Liver (tissue), 8 donors: ENCODE measurements at regions not wholly inside any gene's neighbourhood (a gene's known extent, or its start where the extent isn't known, plus 50 kb on each side); places are given as distances from the start of the nearest gene placed in this dataset.

Source experiments
- DNase-seq: peaks from one replicate; pipeline ENCODE4 v3.0.0-alpha.2; 2017; ENCODE audit warnings: low spot score
- H3K27ac ChIP-seq, 2 donors: one replicate each; pipeline ENCODE4 v1.7.0; 2013; ENCODE audit warnings: inconsistent platforms in 2 of 2, low read length in 2 of 2, control low read depth in 1 of 2, low read depth in 1 of 2, mild to moderate bottlenecking in 1 of 2
- H3K27me3 ChIP-seq, 4 donors: one replicate each; pipeline versions ENCODE4 v1.6.1 to v1.7.0; 2013; ENCODE audit warnings: low read length in 3 of 4, inconsistent platforms in 1 of 4, mild to moderate bottlenecking in 1 of 4, moderate library complexity in 1 of 4; ENCODE audit not compliant: control insufficient read depth in 4 of 4, insufficient read depth in 4 of 4
- H3K36me3 ChIP-seq, 4 donors: one replicate each; pipeline versions ENCODE4 v1.6.1 to v1.7.0; 2013; ENCODE audit warnings: low read length in 3 of 4, mild to moderate bottlenecking in 3 of 4, low read depth in 1 of 4, moderate library complexity in 1 of 4; ENCODE audit not compliant: control insufficient read depth in 4 of 4, insufficient read depth in 3 of 4
- H3K4me1 ChIP-seq, 4 donors: one replicate each; pipeline versions ENCODE4 v1.6.1 to v1.7.0; 2013; ENCODE audit warnings: low read length in 3 of 4, mild to moderate bottlenecking in 3 of 4, moderate library complexity in 1 of 4; ENCODE audit not compliant: control insufficient read depth in 4 of 4, insufficient read depth in 4 of 4
- H3K4me3 ChIP-seq, 3 donors: one replicate each; pipeline versions ENCODE4 v1.6.1 to v1.7.0; 2013; ENCODE audit warnings: low read length in 3 of 3, control low read depth in 1 of 3, low read depth in 1 of 3, mild to moderate bottlenecking in 1 of 3
- H3K9ac ChIP-seq, 2 donors: one replicate each; pipeline ENCODE4 v1.7.0; 2013; ENCODE audit warnings: low read length in 2 of 2, mild to moderate bottlenecking in 2 of 2, moderate library complexity in 2 of 2, control low read depth in 1 of 2, low read depth in 1 of 2
- H3K9me3 ChIP-seq, 4 donors: one replicate each; pipeline versions ENCODE4 v1.6.1 to v1.7.0; 2013; ENCODE audit warnings: low read length in 3 of 4; ENCODE audit not compliant: control insufficient read depth in 4 of 4
- EGR1 ChIP-seq, 2 donors: IDR thresholded peaks; 2 replicates each; pipeline ENCODE4 v1.6.1; 2016 to 2018; ENCODE audit warnings: antibody characterized with exemption in 2 of 2, low read depth in 2 of 2
- FOXA1 ChIP-seq: IDR thresholded peaks from 2 replicates; pipeline ENCODE4 v1.6.1; 2016; ENCODE audit warnings: antibody characterized with exemption
- FOXA2 ChIP-seq: IDR thresholded peaks from 2 replicates; pipeline ENCODE4 v1.6.1; 2016; ENCODE audit warnings: antibody characterized with exemption
- GABPA ChIP-seq, 2 donors: IDR thresholded peaks in 1 of 2; conservative IDR thresholded peaks in 1 of 2; 2 replicates each; pipeline ENCODE4 v1.6.1; 2016; ENCODE audit warnings: antibody characterized with exemption in 2 of 2, mild to moderate bottlenecking in 1 of 2, moderate library complexity in 1 of 2
- HNF4A ChIP-seq, 2 donors: conservative IDR thresholded peaks; 2 replicates each; pipeline ENCODE4 v1.6.1; 2016; ENCODE audit warnings: antibody characterized with exemption in 2 of 2, mild to moderate bottlenecking in 2 of 2
- HNF4G ChIP-seq: IDR thresholded peaks from 2 replicates; pipeline ENCODE4 v1.6.1; 2016; ENCODE audit warnings: antibody characterized with exemption
- JUND ChIP-seq, 2 donors: IDR thresholded peaks; 2 replicates each; pipeline ENCODE4 v1.6.1; 2016; ENCODE audit warnings: antibody characterized with exemption in 2 of 2
- NR2F2 ChIP-seq: IDR thresholded peaks from 2 replicates; pipeline ENCODE4 v1.6.1; 2016; ENCODE audit warnings: antibody characterized with exemption
- RAD21 ChIP-seq, 2 donors: IDR thresholded peaks; 2 replicates each; pipeline ENCODE4 v1.6.1; 2016; ENCODE audit warnings: antibody characterized with exemption in 2 of 2, mild to moderate bottlenecking in 2 of 2
- RXRA ChIP-seq, 2 donors: IDR thresholded peaks; 2 replicates each; pipeline ENCODE4 v1.6.1; 2017 to 2018; ENCODE audit warnings: antibody characterized with exemption in 2 of 2, mild to moderate bottlenecking in 1 of 2
- SP1 ChIP-seq: IDR thresholded peaks from 2 replicates; pipeline ENCODE4 v1.6.1; 2018; ENCODE audit warnings: antibody characterized with exemption, mild to moderate bottlenecking
- TAF1 ChIP-seq: conservative IDR thresholded peaks from 2 replicates; pipeline ENCODE4 v1.6.1; 2016; ENCODE audit warnings: antibody characterized with exemption, mild to moderate bottlenecking
- YY1 ChIP-seq: IDR thresholded peaks from 2 replicates; pipeline ENCODE4 v1.6.1; 2016; ENCODE audit warnings: antibody characterized with exemption, mild to moderate bottlenecking
- WGBS: extraction: QIAGEN DNeasy Blood & Tissue Kit; methylation state at CpG from one replicate; pipeline ENCODE4 v1.1.7; 2013; 5-methylcytosine and 5-hydroxymethylcytosine counted together
- TF ChIP-seq, protein P1 (sequence below): IDR thresholded peaks from 2 replicates; pipeline ENCODE4 v1.6.1; 2016; ENCODE audit warnings: antibody characterized with exemption
- TF ChIP-seq, protein P2 (sequence below): IDR thresholded peaks from 2 replicates; pipeline ENCODE4 v1.6.1; 2016; ENCODE audit warnings: antibody characterized with exemption, mild to moderate bottlenecking
- TF ChIP-seq, protein P3 (sequence below): fragments of 150-350 bp; IDR thresholded peaks from 2 replicates; pipeline ENCODE4 v1.5.1; 2017; ENCODE audit warnings: improper control_type of control experiment, low read depth, low read length; ENCODE audit not compliant: missing input control
- TF ChIP-seq, protein P4 (sequence below): IDR thresholded peaks from 2 replicates; pipeline ENCODE4 v1.6.1; 2016; ENCODE audit warnings: antibody characterized with exemption
- TF ChIP-seq, protein P5 (sequence below): IDR thresholded peaks from 2 replicates; pipeline ENCODE4 v1.6.1; 2016; ENCODE audit warnings: antibody characterized with exemption
- donor health status: healthy.
- donor health status: healthy.
- donor health status: healthy.
- donor health status: healthy.
- donor health status: healthy.

DNA sequence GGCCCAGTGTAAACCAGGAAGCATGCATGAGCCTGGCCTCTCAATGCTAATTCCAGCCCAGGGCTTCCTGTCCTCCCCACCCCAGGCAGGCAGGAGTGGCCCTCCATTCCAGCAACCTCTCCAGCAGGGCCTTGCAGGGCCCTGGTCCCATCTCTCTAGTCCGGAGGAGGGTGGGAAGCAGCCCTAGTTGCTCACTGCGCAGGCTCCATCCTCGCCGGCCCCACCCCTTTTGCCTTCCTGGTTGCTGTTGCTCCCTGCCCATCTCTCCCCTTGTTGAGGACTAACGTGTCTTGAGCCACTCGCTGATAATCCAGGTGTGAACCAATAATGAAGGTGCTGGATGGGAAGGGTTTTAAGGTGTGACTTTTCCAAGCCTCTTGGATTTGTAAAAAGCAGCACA lies 161.2 kb upstream of the BCOR start:
- Histone ChIP-seq H3K27ac (no peak overlapping the region), H3K9me3 (no peaks in the 10 kb centered on the region), H3K36me3 (no peaks in the 10 kb centered on the region), H3K27me3 (no peaks in the 10 kb centered on the region), H3K4me3 (no peak overlapping the region), H3K9ac (no peak overlapping the region), H3K4me1 (no peaks in the 10 kb centered on the region)
- TF ChIP-seq NR2F2 (no peak), HNF4G (no peak), GABPA (IDR thresholded peaks at IDR 0.05 in 1 of 2, conservative IDR thresholded peaks at IDR 0.05 in 1 of 2) (no peak), SP1 (no peak), RXRA (IDR thresholded peaks at IDR 0.05) (no peak), JUND (IDR thresholded peaks at IDR 0.05) (no peak), RAD21 (IDR thresholded peaks at IDR 0.05) (no peak), HNF4A (conservative IDR thresholded peaks at IDR 0.05) (no peak), YY1 (no peak), EGR1 (IDR thresholded peaks at IDR 0.05; ENCODE audit: low read depth in 2 of 2) (no peak), FOXA1 (no peak), TAF1 (no peak), FOXA2 (no peak)
- TF ChIP-seq, protein P1, sequence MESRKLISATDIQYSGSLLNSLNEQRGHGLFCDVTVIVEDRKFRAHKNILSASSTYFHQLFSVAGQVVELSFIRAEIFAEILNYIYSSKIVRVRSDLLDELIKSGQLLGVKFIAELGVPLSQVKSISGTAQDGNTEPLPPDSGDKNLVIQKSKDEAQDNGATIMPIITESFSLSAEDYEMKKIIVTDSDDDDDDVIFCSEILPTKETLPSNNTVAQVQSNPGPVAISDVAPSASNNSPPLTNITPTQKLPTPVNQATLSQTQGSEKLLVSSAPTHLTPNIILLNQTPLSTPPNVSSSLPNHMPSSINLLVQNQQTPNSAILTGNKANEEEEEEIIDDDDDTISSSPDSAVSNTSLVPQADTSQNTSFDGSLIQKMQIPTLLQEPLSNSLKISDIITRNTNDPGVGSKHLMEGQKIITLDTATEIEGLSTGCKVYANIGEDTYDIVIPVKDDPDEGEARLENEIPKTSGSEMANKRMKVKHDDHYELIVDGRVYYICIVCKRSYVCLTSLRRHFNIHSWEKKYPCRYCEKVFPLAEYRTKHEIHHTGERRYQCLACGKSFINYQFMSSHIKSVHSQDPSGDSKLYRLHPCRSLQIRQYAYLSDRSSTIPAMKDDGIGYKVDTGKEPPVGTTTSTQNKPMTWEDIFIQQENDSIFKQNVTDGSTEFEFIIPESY = no peak
- TF ChIP-seq, protein P2, sequence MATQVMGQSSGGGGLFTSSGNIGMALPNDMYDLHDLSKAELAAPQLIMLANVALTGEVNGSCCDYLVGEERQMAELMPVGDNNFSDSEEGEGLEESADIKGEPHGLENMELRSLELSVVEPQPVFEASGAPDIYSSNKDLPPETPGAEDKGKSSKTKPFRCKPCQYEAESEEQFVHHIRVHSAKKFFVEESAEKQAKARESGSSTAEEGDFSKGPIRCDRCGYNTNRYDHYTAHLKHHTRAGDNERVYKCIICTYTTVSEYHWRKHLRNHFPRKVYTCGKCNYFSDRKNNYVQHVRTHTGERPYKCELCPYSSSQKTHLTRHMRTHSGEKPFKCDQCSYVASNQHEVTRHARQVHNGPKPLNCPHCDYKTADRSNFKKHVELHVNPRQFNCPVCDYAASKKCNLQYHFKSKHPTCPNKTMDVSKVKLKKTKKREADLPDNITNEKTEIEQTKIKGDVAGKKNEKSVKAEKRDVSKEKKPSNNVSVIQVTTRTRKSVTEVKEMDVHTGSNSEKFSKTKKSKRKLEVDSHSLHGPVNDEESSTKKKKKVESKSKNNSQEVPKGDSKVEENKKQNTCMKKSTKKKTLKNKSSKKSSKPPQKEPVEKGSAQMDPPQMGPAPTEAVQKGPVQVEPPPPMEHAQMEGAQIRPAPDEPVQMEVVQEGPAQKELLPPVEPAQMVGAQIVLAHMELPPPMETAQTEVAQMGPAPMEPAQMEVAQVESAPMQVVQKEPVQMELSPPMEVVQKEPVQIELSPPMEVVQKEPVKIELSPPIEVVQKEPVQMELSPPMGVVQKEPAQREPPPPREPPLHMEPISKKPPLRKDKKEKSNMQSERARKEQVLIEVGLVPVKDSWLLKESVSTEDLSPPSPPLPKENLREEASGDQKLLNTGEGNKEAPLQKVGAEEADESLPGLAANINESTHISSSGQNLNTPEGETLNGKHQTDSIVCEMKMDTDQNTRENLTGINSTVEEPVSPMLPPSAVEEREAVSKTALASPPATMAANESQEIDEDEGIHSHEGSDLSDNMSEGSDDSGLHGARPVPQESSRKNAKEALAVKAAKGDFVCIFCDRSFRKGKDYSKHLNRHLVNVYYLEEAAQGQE = no peak
- TF ChIP-seq, protein P3, sequence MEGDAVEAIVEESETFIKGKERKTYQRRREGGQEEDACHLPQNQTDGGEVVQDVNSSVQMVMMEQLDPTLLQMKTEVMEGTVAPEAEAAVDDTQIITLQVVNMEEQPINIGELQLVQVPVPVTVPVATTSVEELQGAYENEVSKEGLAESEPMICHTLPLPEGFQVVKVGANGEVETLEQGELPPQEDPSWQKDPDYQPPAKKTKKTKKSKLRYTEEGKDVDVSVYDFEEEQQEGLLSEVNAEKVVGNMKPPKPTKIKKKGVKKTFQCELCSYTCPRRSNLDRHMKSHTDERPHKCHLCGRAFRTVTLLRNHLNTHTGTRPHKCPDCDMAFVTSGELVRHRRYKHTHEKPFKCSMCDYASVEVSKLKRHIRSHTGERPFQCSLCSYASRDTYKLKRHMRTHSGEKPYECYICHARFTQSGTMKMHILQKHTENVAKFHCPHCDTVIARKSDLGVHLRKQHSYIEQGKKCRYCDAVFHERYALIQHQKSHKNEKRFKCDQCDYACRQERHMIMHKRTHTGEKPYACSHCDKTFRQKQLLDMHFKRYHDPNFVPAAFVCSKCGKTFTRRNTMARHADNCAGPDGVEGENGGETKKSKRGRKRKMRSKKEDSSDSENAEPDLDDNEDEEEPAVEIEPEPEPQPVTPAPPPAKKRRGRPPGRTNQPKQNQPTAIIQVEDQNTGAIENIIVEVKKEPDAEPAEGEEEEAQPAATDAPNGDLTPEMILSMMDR = no peak
- TF ChIP-seq, protein P4, sequence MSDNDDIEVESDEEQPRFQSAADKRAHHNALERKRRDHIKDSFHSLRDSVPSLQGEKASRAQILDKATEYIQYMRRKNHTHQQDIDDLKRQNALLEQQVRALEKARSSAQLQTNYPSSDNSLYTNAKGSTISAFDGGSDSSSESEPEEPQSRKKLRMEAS = no peak
- TF ChIP-seq, protein P5, sequence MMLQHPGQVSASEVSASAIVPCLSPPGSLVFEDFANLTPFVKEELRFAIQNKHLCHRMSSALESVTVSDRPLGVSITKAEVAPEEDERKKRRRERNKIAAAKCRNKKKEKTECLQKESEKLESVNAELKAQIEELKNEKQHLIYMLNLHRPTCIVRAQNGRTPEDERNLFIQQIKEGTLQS = no peak
- DNase-seq = no peak
- WGBS = 91% methylated on average over 6 of the region's 6 CpGs

DNA sequence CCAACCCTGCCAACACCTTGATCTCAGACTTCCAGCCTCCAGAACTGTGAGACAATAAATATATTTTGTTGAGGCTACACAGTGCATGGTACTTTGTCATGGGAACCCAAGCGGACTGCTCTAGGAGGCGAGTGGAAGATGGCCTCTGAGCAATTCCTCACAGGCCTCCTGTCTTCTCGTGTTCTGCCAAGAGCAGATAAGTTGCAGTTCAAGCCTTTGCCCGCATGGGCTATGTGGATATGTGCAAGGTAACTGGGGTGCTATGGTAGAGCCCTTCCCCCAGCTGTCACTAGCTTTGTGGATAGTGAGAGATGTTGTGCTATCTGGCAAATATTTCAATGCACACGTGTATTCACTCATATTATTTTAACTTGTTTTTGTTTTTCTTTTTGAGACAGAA lies 156.0 kb upstream of the BCOR start:
- Histone ChIP-seq H3K27ac (no peak overlapping the region), H3K9ac (no peak overlapping the region), H3K27me3 (no peaks in the 10 kb centered on the region), H3K36me3 (no peaks in the 10 kb centered on the region), H3K4me3 (no peak overlapping the region), H3K9me3 (no peaks in the 10 kb centered on the region), H3K4me1 (no peaks in the 10 kb centered on the region)
- no peak for DNase-seq
- 93% methylated on average over 5 of the region's 5 CpGs for WGBS
- TF ChIP-seq, protein P4 = no peak
- TF ChIP-seq, protein P3 = no peak
- no peak for TF ChIP-seq HNF4A (conservative IDR thresholded peaks at IDR 0.05)
- TF ChIP-seq, protein P2 = no peak
- TF ChIP-seq EGR1 (IDR thresholded peaks at IDR 0.05; ENCODE audit: low read depth in 2 of 2) = no peak
- no peak for TF ChIP-seq YY1
